Stomach (tissue), 4 donors: ENCODE measurements at regions not wholly inside any gene's neighbourhood (a gene's known extent, or its start where the extent isn't known, plus 50 kb on each side); places are given as distances from the start of the nearest gene placed in this dataset.

Experiments
- POLR2A ChIP-seq, 4 donors: fragments of 450-650 bp; IDR thresholded peaks; one replicate each; pipeline ENCODE4 v1.6.1; 2016; ENCODE audit warnings: antibody characterized with exemption in 4 of 4, control low read depth in 2 of 4, mild to moderate bottlenecking in 1 of 4, moderate library complexity in 1 of 4
- TF ChIP-seq, protein P1 (sequence below), 7 experiments: fragments of 450-650 bp in 4 of 7; fragments of 200-600 bp in 3 of 7; sonication (generic) in 3 of 7; IDR thresholded peaks; one replicate each; pipeline ENCODE4 v1.5.1; 2016 to 2019; ENCODE audit warnings: antibody characterized with exemption in 7 of 7, control low read depth in 2 of 7, mild to moderate bottlenecking in 1 of 7

DNA sequence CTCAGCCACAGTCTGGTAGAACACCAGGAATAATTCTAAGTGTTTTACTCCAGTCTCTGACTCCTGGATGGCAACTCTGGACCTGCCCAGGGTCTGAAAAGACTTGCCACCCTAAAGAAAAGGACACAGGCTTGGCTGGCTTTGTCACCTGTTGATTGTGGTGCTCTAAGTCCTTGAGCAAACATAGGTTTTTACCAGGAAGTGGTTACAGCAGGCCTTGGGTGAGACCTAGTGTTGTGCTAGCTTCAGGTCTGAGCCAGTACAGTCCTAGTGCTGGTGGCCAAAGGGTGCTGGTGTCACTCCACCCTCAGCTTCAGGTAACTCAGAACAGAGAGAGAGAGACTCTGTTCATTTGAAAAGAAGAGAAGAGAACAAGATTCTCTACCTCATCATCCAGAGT lies 1239.4 kb upstream of the CRIM1 start:
- TF ChIP-seq, protein P1, sequence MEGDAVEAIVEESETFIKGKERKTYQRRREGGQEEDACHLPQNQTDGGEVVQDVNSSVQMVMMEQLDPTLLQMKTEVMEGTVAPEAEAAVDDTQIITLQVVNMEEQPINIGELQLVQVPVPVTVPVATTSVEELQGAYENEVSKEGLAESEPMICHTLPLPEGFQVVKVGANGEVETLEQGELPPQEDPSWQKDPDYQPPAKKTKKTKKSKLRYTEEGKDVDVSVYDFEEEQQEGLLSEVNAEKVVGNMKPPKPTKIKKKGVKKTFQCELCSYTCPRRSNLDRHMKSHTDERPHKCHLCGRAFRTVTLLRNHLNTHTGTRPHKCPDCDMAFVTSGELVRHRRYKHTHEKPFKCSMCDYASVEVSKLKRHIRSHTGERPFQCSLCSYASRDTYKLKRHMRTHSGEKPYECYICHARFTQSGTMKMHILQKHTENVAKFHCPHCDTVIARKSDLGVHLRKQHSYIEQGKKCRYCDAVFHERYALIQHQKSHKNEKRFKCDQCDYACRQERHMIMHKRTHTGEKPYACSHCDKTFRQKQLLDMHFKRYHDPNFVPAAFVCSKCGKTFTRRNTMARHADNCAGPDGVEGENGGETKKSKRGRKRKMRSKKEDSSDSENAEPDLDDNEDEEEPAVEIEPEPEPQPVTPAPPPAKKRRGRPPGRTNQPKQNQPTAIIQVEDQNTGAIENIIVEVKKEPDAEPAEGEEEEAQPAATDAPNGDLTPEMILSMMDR (IDR thresholded peaks at IDR 0.05) = no peak
- TF ChIP-seq POLR2A (IDR thresholded peaks at IDR 0.05) = no peak
